Chondrocyte (in vitro differentiated cells): ENCODE measurements at regions not wholly inside any gene's neighbourhood (a gene's known extent, or its start where the extent isn't known, plus 50 kb on each side); places are given as distances from the start of the nearest gene placed in this dataset.
A peak's percentile ranks its signal among the peaks of the same experiment; 100 is the strongest.

Experiments used
- DNase-seq: peaks from one replicate; pipeline ENCODE4 v3.0.0; 2021; ENCODE audit warnings: mixed read lengths, low spot score
- H3K27ac Mint-ChIP-seq: one replicate; pipeline ENCODE4 v1.8.0; 2021; ENCODE audit warnings: mild to moderate bottlenecking, moderate library complexity, mixed read lengths; ENCODE audit not compliant: unreplicated experiment
- H3K27me3 Mint-ChIP-seq: 2 replicates; pipeline ENCODE4 v1.8.0; 2021; ENCODE audit warnings: low read depth, mixed read lengths
- H3K36me3 Mint-ChIP-seq: 2 replicates; pipeline ENCODE4 v1.8.0; 2021; ENCODE audit warnings: low read depth, mixed read lengths
- H3K4me1 Mint-ChIP-seq: 2 replicates; pipeline ENCODE4 v1.8.0; 2021; ENCODE audit warnings: low read depth, mild to moderate bottlenecking, mixed read lengths
- H3K4me3 Mint-ChIP-seq: one replicate; pipeline ENCODE4 v1.8.0; 2021; ENCODE audit warnings: mild to moderate bottlenecking, moderate library complexity, mixed read lengths; ENCODE audit not compliant: unreplicated experiment
- H3K9me3 Mint-ChIP-seq: 2 replicates; pipeline ENCODE4 v1.8.0; 2021; ENCODE audit warnings: low read depth, mixed read lengths
- TF ChIP-seq, protein P1 (sequence below): fragments of 200-600 bp; sonication (generic); IDR thresholded peaks from 2 replicates; pipeline ENCODE4 v1.5.0; 2021; ENCODE audit warnings: antibody characterized with exemption, mild to moderate bottlenecking, moderate library complexity

DNA sequence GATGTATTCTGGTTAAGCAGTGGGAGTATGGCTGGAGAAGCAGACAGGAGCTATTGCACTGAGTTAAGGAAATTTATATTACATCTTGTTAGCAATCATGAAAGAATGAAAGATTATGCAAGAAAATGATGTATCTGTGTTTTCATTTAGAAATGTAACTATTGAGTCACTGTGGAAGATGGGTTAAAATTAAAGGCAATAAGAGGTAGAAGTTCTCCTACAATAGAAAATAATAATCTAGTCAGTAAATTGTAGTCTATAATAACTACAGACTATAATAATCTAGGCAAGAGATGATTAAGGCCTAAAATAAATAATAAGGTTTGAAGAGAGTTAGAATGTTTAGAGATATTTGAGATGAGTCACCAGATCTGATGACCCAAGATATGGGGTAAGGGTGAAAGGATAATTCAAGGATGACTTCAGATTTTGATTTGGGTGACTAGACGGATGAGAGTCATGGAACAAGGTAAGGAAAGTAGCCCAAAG lies 371.9 kb upstream of the KCNH7 start:
- Mint-ChIP-seq H3K36me3 (no peaks in the 10 kb centered on the region), H3K4me1 (peaks cover 7% of the 10 kb centered on the region), H3K27me3 (no peaks in the 10 kb centered on the region), H3K9me3 (peaks cover 6% of the 10 kb centered on the region), H3K27ac (peak overlapping the region; percentile 76), H3K4me3 (no peak overlapping the region)
- TF ChIP-seq, protein P1, sequence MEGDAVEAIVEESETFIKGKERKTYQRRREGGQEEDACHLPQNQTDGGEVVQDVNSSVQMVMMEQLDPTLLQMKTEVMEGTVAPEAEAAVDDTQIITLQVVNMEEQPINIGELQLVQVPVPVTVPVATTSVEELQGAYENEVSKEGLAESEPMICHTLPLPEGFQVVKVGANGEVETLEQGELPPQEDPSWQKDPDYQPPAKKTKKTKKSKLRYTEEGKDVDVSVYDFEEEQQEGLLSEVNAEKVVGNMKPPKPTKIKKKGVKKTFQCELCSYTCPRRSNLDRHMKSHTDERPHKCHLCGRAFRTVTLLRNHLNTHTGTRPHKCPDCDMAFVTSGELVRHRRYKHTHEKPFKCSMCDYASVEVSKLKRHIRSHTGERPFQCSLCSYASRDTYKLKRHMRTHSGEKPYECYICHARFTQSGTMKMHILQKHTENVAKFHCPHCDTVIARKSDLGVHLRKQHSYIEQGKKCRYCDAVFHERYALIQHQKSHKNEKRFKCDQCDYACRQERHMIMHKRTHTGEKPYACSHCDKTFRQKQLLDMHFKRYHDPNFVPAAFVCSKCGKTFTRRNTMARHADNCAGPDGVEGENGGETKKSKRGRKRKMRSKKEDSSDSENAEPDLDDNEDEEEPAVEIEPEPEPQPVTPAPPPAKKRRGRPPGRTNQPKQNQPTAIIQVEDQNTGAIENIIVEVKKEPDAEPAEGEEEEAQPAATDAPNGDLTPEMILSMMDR = no peak
- no peak for DNase-seq

DNA sequence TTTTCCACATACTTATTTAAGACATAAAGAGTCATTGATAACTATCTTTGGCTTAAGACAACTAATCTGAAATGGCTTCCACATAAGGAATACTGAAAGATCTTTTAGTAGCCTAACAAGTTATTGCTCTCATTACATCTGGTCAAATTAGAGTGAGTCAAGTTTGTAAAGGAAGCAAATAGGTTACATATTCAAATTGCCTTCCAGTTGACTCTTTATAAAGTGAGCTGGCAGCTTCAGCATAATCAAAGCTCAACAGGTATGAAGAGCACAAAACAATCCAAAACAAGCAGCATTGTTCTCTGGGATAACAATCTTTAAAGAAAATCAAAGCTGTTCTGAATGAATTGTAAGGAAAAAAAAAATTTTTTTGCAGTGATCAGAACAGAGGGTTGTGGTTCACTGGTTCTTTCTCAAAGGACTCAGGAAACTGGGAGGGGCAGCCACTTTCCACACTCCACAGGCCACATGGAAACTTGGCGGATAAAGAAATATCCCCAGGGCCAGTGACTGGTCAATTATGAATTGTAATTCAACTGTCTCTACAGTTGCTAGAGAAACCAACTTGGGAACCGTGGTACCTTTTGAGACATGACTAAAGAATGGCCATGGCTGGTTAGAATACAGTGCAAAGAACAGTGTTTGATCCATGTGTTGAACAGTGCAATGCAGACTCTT lies 369.3 kb upstream of the KCNH7 start:
- DNase-seq = no peak
- no peak overlapping the region for H3K27ac Mint-ChIP-seq
- peaks cover 7% of the 10 kb centered on the region for H3K4me1 Mint-ChIP-seq
- H3K9me3 Mint-ChIP-seq = peaks cover 6% of the 10 kb centered on the region
- no peaks in the 10 kb centered on the region for H3K27me3 Mint-ChIP-seq
- H3K36me3 Mint-ChIP-seq = no peaks in the 10 kb centered on the region
- TF ChIP-seq, protein P1 = no peak
- no peak overlapping the region for H3K4me3 Mint-ChIP-seq

DNA sequence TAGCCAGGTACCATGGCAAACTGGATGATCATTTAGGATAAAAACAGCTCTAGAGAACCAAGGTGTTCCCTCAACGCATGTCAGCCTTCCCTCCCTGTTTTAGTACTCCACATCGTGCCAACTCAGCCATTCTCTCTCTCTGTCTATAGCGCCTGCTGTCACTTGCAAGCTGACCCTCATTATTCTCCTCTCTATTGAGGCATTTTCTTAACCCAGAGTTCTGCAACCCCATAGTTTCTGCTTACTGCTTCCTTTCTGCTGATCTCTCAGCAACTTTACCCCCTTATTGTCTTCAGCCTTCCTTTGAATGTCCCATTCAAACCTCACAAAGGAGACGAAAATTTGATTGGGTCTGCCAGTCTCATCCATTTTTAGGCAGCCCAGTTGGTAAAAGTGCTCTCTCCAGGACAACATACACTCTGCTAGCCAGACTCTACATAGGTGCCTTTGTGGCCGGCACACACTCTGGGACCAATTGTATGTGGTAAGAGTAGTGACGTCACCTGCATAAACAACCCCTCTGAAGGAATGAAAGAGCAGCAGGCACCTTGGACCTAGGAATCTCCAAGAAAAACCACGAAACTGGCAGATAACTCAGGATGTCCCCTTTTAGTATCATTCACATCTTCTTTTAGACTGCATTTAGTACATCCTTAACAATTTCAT lies 367.2 kb upstream of the KCNH7 start:
- no peaks in the 10 kb centered on the region for H3K36me3 Mint-ChIP-seq
- no peaks in the 10 kb centered on the region for H3K27me3 Mint-ChIP-seq
- peaks cover 3% of the 10 kb centered on the region for H3K9me3 Mint-ChIP-seq
- H3K27ac Mint-ChIP-seq = no peak overlapping the region
- TF ChIP-seq, protein P1 = no peak
- no peak overlapping the region for H3K4me3 Mint-ChIP-seq
- H3K4me1 Mint-ChIP-seq = peaks cover 6% of the 10 kb centered on the region
- no peak for DNase-seq

DNA sequence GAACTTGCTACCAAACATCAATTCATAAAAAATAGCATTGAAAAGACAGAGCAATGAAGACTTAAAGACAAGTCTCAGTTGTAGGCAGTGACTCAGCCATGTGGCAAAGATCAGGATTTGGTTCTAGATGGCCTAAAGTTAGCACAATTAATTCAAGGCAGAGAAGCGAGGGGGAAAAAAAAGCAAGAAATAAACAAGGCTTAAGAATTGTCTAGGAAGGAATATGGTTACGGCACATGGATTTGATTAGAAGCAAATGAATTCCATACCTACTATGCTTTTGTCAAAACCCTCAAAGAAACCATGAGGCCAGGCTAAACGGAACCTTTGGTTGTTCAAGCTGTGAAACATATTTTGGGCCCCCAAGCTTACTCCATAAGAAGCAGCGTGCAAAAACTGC lies 362.2 kb upstream of the KCNH7 start:
- Mint-ChIP-seq H3K4me3 (no peak overlapping the region), H3K9me3 (peaks cover 4% of the 10 kb centered on the region), H3K36me3 (peaks cover 3% of the 10 kb centered on the region), H3K27me3 (no peaks in the 10 kb centered on the region), H3K27ac (no peak overlapping the region), H3K4me1 (no peaks in the 10 kb centered on the region)
- no peak for DNase-seq
- TF ChIP-seq, protein P1 = no peak

DNA sequence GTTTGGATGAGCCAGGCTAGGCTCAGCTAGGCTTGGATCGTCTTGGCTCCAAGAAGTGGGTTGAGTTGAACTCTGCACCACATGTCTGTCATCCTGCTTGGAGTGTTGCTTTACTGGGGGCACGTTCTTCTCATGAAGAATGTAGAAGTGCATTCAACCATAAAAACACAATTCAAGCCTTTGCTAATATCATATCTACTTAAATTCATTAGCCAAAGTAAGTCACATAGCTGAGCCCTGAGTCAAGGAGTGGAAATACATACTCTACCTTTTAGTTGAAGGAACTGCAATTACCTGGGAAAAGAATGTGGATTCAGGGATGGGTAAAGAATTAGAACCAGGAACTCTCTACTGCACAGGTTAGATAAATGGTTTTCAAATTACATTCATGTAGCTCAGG lies 360.4 kb upstream of the KCNH7 start:
- no peaks in the 10 kb centered on the region for H3K27me3 Mint-ChIP-seq
- no peak overlapping the region for H3K4me3 Mint-ChIP-seq
- no peaks in the 10 kb centered on the region for H3K4me1 Mint-ChIP-seq
- TF ChIP-seq, protein P1 = no peak
- peaks cover 3% of the 10 kb centered on the region for H3K36me3 Mint-ChIP-seq
- H3K27ac Mint-ChIP-seq = no peak overlapping the region
- no peak for DNase-seq
- peaks cover 6% of the 10 kb centered on the region for H3K9me3 Mint-ChIP-seq
